ENCODE measurements at regions not wholly inside any gene's neighbourhood (a gene's known extent, or its start where the extent isn't known, plus 50 kb on each side); places are given as distances from the start of the nearest gene placed in this dataset.
"Not testable (repeated sequence)": the region's sequence is repeated elsewhere in the genome, so short reads cannot be mapped to it uniquely, and the experiment has no call there.

DNA sequence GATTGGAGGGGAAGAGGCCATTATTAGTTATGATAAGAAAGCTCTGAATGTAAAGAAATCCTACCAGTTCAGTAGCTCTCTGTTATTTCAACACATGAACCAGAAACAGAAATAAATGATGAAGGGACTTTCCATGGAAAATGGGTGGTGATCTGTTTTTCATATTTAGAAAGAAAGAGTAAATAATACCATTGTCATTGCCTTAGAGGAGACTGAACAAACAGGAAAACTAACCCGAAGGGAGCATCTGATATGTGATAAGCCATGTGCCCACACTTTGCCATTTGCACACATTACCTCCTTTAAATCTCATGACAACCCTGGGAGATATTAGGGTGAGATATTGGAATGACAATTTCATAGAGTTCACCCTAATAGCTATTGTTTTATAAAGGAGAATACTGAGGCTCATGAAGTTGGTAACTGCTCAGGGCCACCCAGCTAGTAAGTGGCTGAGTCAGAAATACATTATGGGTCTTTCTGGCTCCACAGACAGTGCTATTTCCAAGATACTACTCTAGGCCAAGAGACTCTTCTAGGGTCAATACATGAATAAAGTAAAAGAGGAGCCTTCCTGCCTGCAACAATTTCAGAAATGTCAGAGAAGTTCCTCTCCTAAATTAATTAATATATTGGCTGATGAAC, 111.0 kb upstream of the SLIT3 start:
- no peak for DNase-seq

DNA sequence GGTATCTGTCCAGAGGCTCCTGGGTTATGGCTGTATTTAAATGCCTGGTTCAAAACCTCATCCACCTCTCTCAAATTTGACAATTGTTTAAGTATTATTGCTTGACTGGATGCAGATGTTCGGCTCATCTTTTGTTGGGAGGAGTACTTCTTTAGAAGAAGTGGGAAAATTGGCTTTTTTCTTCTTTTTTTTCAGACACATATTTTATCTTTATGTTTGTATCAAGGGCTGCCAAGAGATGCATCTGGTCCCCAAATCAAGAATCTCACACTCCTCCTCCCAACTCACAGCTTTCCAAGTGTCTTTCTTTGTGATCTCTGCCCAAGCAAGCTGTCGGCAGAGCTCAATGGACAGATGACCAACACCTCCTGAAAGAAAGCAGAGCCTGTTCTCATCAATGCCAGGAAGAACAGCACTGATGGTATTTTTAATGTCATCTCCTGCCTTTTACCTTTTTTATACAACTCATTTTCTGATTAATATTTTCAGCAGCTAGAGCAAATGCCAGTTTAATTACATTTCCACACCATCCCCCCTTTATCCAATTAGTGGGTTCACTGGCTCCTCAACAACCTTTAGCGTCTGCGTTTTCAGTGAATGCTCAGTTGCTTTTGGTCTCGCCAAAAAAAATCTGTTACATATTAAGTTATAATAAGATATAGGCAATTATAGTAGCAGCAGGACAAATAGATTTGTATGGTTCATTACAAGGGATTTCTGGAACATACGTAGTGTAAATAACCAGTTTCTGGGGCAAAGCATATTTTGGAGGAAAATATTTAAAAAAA, 110.3 kb upstream of the SLIT3 start:
- no peak for DNase-seq

DNA sequence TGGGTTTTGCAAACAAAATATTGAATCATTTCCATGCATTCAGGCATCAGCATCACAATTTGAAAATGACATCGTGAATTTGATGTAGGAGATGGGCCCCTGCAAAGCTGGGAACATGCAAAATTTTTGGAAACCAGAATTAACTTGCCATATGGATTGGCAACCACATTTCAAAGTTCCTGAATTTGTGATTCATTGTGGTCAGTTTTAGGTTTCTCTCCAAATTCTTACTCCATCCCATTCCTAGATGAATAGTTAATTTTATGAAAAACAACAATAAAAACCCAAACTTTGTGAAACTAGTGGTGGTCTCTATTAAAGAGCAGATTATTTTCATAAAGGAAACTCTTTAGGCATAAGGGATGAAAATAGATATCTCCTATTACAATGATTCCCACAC, 107.8 kb upstream of the SLIT3 start:
- no peak for DNase-seq

DNA sequence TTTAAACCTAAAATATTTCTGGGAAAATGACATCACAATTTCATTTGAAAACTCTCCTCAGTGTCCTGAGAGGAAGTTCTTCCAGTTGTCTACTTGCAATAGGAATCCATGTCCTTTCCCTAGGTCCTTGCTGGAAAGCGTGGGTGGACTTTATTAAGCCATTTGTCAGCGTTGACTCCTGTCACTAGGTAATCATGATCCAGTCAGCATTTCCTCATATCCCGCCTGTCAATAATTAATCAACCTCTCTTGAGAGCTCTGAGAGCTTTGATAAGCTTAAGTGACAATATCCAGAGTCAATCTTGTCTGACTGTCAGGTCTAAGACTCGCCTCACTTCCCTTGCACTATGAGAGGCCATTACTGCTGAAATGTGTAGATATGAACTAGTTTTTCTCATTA, 107.2 kb upstream of the SLIT3 start:
- no peak for DNase-seq

DNA sequence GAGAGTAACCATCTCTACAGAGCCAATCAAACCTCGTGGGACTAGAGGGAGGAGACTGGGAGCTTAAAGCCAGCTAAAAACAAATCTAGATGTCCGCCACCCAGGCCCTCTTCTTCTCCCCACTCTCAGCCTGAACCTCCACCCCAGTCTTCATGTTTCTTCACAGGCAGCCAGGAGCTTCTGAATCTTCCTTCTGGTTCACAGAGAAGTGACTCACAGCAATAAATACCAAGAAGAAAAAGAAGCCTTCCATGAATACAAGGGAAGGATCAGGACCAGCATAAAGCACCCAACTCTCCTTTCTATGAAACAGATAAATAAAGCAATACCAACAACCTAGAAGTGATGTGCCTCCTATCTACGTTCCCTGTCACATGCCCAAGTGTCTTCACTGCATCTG, 103.3 kb upstream of the SLIT3 start:
- no peak for DNase-seq

DNA sequence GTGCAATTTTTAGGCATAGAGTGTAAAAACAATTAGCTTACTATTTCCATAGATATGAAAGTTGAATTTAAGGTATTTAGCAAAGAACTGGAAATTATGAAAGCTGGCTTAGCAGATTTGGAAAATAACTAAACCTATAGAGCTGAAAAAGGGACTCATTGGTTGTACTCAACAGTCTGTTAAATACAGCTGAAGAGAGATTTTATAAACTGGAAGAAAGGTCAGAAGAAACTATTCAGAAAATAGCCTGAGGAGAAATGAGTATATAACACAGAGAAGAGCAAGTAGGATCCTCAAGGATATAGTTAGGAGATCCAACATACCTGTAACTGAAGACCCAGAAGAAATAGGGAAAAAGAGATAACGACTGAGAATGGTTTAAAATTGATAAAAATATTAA, 97.6 kb upstream of the SLIT3 start:
- DNase-seq, result no peak

DNA sequence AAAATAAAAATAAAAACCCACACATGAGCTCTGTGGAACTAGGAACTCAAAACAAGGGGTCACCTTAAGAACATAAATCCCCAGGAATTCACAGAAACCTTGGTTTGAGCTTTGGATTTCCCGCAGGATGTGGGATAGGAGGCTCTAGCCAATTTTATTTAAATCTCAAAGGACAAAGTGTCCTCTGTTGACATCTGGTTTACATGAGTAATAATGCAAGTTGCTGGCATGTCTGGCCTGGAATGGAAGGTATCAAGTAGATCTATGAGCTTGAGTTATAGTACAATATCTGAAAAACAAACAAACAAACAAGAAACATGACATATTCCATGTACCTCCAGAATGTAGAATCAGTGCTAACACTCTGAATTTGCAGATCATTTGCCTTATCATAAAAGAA, 94.2 kb upstream of the SLIT3 start:
- DNase-seq, result no peak

DNA sequence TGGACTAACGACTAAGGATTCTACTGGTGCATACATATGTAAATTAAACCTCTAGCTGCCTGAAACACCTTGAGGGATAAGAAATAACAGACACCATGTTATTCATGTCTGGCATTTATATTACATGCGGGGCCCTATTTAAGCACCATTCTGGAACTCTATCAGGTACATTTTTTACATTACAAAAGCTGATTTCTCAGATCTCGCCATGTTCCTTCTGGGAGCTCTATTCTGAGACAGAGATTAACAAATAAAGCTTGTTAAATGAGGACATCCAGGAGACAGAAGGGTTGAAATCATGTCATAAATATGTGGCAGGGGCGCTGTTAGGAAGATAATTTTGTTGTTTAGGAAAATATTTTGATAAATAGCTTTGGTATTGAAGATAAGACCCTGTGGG, 93.4 kb upstream of the SLIT3 start:
- no peak for DNase-seq

DNA sequence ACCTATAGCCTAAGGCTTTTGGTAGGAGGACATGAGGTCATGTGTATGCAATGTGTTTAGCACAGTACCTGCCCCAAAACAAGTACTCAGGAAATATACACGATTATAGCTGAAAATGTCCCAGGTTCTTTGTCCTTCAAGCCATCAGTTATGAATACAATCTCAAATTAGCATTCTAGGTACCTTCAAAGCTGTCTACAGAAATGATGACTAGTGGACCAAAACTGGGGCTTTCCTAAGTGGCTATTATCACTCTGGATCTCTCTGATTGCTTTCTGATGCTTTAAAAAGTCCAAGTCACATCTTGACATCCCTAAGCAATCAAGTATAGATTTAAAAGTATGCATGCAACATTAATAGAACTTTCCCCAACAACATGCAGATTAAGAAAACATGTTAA, 93.0 kb upstream of the SLIT3 start:
- no peak for DNase-seq

DNA sequence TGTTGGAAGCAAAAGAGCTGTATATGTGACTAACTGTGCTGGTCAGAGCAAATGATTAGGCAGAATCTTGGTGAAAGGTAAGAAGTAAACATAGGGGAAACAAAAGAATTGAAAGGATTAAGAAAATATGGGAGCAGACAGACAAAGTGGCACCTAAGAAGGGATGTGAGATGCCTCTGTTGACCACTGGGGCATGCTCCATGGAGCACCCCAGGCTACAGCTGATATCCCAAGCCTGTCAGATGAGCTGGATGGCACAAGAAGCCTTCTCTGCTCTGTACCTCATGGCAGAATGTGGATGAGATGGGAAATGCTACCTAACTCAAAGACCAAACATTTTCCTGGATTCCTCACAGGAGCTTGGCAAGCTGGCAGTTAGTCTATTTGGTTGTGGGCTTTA, 89.3 kb upstream of the SLIT3 start:
- no peak for DNase-seq

DNA sequence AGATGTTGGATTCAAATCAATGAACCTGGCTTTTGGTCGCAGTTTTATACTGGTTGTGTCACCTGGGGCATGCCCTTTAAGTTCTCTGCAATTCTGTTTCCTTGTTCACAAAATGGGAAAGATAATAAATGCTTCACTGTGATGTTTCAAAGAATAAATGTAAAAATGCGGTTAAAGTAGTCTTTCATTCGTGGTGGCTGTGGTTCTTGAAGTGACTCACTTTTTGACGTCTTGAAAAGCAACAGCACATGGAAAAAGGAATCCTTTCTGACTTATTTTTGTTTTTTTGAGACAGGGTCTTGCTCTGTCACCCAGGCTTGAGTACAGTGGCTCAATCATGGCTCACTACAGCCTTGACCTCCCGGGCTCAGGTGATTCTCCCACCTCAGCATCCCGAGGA, 88.4 kb upstream of the SLIT3 start:
- no peak for DNase-seq

DNA sequence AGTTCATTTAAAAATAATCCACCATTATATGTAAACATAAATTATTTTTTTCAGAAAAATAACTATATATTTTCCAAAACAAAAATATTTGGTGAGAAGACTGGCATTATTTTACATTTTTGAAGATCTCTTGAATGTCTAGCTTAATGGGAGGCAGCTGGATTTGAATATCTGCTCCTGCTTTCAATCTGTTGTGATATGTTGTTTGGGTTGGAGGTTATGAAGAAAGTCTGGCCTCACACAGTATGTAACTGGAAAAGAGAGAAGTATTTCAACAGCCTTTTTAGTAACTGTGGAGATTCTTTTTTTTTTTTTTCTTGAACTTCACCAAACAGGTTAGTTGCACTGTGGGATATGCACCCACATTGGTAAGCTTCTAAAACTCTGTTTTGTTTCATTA, 84.7 kb upstream of the SLIT3 start:
- DNase-seq, result no peak

DNA sequence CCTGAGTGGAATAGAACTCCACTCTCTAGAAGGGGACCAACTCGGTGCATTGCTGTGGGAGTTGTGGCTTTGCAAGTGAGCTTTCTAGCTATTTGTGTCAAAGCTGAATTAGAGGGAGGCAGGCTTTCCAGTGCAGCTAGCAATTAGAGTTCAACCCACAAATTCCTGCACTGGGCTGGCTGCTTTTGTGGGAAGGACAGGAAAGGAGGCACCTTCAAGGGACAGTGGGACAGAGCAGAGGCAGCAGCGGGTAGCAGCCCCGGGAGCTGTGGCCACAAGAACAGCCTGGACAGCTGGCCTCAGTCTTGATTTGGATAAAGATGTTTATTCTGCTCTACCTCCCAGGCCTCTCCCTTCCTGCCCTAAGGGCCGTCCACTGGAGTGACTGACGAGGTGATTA, 83.7 kb upstream of the SLIT3 start:
- DNase-seq, result no peak

DNA sequence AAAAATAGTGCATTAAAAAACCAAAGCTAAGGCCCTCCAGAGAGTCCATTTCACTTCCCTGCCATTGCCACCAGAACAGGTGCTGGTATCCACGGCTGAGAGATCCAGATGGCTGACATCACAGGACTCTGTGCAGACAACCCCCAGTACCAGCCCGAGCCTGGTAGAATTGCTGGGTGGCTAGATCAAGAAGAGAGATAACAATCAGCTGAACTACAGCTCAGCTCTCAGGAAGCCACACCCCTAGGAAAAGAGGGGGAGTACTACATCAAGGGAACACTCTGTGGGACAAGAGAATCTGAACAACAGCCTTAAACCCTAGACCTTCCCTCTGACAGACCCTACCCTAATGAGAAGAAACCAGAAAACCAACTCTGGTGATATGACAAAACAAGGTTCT, 73.8 kb upstream of the SLIT3 start:
- DNase-seq, result no peak

DNA sequence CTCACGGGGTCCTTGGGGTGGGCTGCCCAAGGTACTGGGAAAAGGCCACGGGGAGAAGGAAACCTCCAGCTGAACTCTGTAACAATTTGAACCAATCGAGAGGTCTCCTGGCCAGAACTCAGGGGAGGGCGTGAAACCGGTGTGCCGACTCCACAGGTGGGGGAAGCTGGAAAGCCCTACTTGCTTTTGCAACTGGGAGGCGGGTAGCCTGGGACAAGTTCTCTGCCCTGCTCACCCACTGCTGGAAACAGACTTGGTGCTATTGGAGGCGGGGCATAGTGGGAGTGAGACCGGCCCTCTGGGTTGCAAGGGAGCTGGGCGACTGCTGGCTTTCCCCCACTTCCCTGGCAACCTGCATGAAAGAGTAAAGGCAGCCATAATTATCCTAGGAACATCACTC, 73.2 kb upstream of the SLIT3 start:
- DNase-seq, result no peak

DNA sequence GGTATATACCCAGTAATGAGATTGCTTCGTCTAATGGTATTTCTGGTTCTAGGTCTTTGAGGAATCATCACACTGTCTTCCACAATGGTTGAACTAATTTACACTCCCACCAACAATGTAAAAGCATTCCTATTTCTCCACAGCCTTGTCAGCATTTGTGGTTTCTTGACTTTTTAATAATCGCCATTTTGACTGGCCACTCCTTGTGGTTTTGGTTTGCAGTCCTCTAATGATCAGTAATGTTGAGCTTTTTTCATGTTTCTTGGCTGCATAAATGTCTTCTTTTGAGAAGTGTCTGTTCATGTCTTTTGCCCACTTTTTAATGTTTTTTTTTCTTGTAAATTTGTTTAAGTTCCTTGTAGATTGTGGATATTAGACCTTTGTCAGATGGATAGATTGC, 70.9 kb upstream of the SLIT3 start:
- not testable (repeated sequence) for DNase-seq

DNA sequence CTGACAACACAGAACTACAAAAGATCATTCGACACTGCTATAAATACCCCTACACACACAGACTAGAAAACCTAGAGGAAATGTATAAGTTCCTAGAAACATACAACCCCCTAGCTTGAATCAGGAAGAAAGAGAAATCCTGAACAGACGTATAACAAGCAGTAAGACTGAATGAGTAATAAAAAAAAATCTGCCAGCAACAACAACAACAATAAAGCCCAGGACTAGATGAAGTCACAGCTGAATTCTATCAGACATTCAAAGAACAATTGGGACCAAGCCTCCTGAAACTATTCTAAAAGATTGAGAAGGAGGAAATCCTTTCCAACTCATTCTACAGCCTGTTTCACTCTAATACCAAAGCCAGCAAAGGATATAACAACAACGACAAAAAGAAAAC, 68.2 kb upstream of the SLIT3 start:
- DNase-seq, result no peak

DNA sequence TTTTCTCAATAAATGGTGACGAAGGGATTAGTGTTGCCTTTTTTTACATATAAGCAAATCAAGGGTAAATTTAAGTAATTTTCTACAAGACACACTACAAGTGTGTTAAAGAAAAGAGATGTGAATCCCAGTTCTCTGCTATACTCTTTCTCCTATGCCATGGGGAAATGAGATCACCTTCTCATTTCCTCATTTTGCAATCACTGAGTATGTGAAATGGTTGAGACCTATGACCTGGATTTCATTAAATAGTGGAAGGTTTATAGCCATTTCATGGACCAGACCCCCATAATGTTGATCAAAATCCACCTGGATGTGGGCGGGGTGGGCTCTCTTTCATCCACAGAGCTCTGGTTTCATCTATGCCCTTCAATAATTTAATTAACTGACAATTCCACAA, 66.9 kb upstream of the SLIT3 start:
- no peak for DNase-seq

DNA sequence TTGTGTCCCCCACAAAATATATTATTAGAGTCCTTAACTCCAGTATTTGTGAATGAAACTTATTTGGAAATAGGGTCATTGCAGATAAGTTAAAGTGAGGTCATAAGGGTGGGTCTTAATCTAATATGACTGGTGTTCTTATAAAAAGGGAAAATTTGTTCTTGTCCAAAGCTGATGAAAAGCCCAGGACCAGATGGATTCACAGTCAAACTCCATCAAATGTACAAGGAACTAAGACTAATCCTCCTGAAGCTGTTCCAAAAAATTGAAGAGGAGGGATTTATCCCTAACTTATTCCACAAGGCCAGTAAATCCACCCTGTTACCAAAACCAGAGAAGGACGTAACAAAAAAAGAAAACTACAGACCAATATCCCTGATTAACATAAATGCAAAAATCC, 56.4 kb upstream of the SLIT3 start:
- DNase-seq, result no peak

DNA sequence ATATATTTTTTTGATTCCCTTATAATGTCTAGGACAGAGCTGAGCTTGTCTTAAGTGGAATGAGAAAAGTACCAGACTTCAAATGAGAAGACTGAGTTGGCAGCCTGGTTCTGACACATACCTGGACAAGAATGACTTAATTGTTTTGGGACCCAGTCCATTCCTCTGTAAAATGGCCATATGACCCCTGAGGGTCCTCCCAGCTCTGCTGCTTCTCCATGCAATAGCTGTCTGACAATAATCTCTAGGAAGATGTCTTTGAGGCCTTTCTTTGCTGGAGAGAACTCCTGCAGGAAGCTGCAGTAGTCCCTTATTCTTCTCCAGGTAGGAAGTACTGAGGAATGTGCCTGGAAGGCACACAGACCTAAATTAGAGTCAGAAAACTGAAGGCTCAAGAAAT, 55.9 kb upstream of the SLIT3 start:
- no peak for DNase-seq

DNA sequence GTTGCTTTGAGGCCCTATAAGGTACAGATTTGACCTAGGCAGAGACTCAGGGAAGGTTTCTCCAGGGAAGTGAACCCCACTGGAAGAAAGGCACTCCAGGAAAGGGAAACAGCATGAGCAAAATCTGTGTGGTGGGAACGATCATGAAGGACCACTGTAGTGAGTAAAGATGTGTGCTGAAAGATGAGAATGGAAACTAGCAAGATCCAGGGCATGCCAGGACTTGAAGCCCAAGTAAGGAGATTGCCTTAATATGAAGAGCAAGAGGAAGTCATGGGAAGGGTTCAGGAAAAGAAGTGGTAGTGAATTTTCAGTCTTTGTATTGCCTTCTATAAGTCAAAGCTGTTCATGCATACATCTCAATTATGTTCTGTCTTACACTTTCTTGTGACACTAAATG, 55.2 kb upstream of the SLIT3 start:
- DNase-seq, result no peak

DNA sequence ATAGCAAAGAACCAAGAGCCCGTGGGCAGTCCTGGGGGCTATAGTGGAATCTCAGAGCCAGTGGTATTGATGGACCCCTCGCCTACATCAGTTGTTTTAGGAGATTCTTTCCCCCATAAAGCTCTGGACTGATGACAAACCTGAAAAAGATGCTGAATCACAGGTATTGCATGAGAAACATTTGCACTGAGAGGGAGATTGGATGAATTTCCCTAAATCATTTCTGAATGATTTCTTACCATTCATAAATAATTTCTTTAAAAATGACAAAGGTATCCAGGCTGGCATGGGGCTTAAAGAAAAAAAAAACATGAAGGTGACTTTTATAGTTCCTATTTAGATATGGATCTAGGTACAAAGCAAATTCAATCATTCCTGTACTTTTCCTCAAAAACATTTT, 54.0 kb upstream of the SLIT3 start:
- DNase-seq, result no peak

DNA sequence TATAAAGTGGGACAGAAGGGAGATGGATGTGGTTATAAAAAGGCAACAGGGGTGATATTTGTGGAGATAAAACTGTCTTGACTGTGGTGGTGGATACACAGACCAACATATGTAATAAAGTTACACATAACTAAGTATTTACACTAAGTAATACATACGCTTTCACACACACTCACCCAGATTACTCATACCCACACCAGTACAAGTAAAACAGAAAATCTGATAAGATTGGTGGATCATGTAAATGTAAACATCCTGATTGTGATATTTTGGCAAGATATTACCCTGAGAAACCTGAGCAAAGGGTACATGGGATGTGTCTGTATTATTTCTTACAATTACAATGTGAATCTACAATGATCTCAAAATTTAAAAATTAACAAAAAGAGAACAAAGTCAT, 53.3 kb upstream of the SLIT3 start:
- DNase-seq, result no peak

DNA sequence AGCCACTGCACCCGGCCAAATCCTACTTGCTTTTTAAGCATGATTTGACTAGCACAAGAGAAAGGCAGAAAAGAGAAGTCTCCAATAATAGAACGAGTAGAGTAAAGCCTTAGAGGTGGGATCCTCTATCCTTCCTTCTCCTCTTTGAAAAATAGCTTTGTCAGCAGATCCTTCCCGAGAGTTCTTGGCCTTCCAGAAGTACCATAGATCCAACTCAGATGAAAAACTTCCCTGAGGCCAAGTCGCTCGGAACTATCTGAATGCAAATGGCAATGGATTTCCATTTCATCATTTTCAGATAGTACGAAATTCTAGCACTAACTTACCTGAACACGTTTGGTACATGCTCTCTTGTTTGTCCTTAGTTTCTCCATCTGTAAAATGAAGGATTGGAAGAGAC, 52.0 kb upstream of the SLIT3 start:
- DNase-seq, result no peak

DNA sequence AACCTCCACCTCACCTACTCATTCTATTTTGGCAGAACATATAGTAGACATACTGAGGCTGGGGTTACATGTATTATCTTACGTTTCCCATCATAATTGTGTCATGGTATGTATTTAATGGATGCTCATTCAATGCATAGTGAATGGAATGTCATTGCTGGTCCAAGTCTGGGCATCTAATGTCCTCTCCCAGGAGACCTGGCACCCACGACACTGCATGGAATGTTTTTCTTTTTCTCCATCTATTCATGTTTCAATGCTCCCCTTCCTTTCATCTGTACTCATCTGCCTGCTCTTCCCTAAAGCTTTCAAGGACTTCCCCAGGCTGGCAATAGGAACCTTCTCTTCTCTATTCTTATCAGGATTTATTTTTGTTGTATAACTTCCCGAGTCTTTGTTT, 50.8 kb upstream of the SLIT3 start:
- no peak for DNase-seq

Data from activated CD4-positive, alpha-beta T cell treated with anti-CD3 and anti-CD28 coated beads, Interleukin-2, amount 50 U/mL, for 1 hour (primary cell).